Fibroblast of mammary gland (primary cell): ENCODE measurements at regions not wholly inside any gene's neighbourhood (a gene's known extent, or its start where the extent isn't known, plus 50 kb on each side); places are given as distances from the start of the nearest gene placed in this dataset.

Source experiments
- DNase-seq: peaks from one replicate; pipeline ENCODE4 v3.0.0-alpha.2; 2010; ENCODE audit warnings: low read depth
- H3K4me3 ChIP-seq: 2 replicates; pipeline ENCODE4 v1.5.1; 2011; ENCODE audit warnings: low read depth, mild to moderate bottlenecking, low read length, moderate library complexity; ENCODE audit not compliant: control insufficient read depth
- CTCF ChIP-seq: conservative IDR thresholded peaks from 2 replicates; pipeline ENCODE4 v1.5.1; 2011; ENCODE audit warnings: low read depth, low read length, inconsistent platforms; ENCODE audit not compliant: control insufficient read depth, insufficient read depth

- DNase-seq, result peak; percentile 16
- H3K4me3 ChIP-seq, result no peak overlapping the region
- no peak for TF ChIP-seq CTCF
Measured at GRCh38 chr3:107065094-107065861, 312.0 kb upstream of the CCDC54 start.

- no peak for DNase-seq
- no peak overlapping the region for H3K4me3 ChIP-seq
- TF ChIP-seq CTCF, result no peak
Measured at GRCh38 chr3:107067421-107067820, 309.8 kb upstream of the CCDC54 start.

- no peak overlapping the region for H3K4me3 ChIP-seq
- no peak for TF ChIP-seq CTCF
- DNase-seq, result peak; percentile 95
Measured at GRCh38 chr3:107068980-107069379, 308.3 kb upstream of the CCDC54 start.

GRCh38 chr3:107076946-107077345, 300.3 kb upstream of the CCDC54 start:
- DNase-seq, result no peak
- TF ChIP-seq CTCF, result no peak
- H3K4me3 ChIP-seq, result no peak overlapping the region

GRCh38 chr3:107077391-107077790, 299.8 kb upstream of the CCDC54 start:
- DNase-seq, result no peak
- no peak overlapping the region for H3K4me3 ChIP-seq
- no peak for TF ChIP-seq CTCF

GRCh38 chr3:107082527-107082926, 294.7 kb upstream of the CCDC54 start:
- peak; percentile 30 for DNase-seq
- no peak for TF ChIP-seq CTCF
- no peak overlapping the region for H3K4me3 ChIP-seq
